SK-N-SH (cell line): ENCODE measurements at regions not wholly inside any gene's neighbourhood (a gene's known extent, or its start where the extent isn't known, plus 50 kb on each side); places are given as distances from the start of the nearest gene placed in this dataset.

ENCODE experiments used
- CTCF ChIA-PET: fragments of 300-600, 350-600 bp; formaldehyde crosslinking; extraction: SDS; loops from one replicate; lab custom pipeline; 2021; lab: Yijun Ruan, JAX
- POLR2A ChIA-PET: fragments of 350-600 bp; sonication (Branson Sonifier 250); formaldehyde crosslinking; extraction: SDS; loops from one replicate; lab custom pipeline; 2020; ENCODE audit warnings: antibody characterized with exemption, inconsistent platforms; lab: Yijun Ruan, JAX
- DNase-seq: peaks from one replicate; pipeline ENCODE4 v3.0.0; 2012
- H2AFZ ChIP-seq: fragments of 200-600 bp; sonication (generic); 2 replicates; pipeline ENCODE4 v1.8.1; 2016; ENCODE audit warnings: antibody characterized with exemption, mild to moderate bottlenecking, low read depth
- H3F3A ChIP-seq: fragments of 200-600 bp; sonication (generic); replicated peaks from 2 replicates; pipeline ENCODE3; 2016; ENCODE audit warnings: antibody characterized with exemption, mild to moderate bottlenecking; ENCODE audit not compliant: insufficient read depth
- H3K27ac ChIP-seq, 2 experiments: fragments of 200-500 bp in 1 of 2; fragments of 200-600 bp in 1 of 2; sonication (Bioruptor generic) in 1 of 2; sonication (generic), shearing (Covaris generic) in 1 of 2; 2 replicates each; pipeline versions ENCODE4 v1.5.1 to v1.6.1; 2014 to 2016; ENCODE audit warnings: low read depth in 2 of 2, inconsistent platforms in 1 of 2, low read length in 1 of 2, mild to moderate bottlenecking in 1 of 2, mixed read lengths in 1 of 2
- H3K27me3 ChIP-seq: fragments of 200-600 bp; sonication (generic), shearing (Covaris generic); 2 replicates; pipeline ENCODE4 v1.6.1; 2016; ENCODE audit warnings: mixed run types; ENCODE audit not compliant: insufficient read depth
- H3K36me3 ChIP-seq, 2 experiments: fragments of 200-500 bp in 1 of 2; fragments of 200-600 bp in 1 of 2; sonication (Bioruptor generic) in 1 of 2; sonication (generic) in 1 of 2; replicated peaks in 1 of 2; 2 replicates each; pipeline versions ENCODE3 to v1.5.1; 2014 to 2016; ENCODE audit warnings: low read length in 1 of 2, mild to moderate bottlenecking in 1 of 2; ENCODE audit not compliant: insufficient read depth in 2 of 2, control insufficient read depth in 1 of 2
- H3K4me1 ChIP-seq, 2 experiments: fragments of 200-500 bp in 1 of 2; fragments of 200-600 bp in 1 of 2; sonication (Bioruptor generic) in 1 of 2; sonication (generic), shearing (Covaris generic) in 1 of 2; 2 replicates each; pipeline versions ENCODE4 v1.5.1 to v1.6.1; 2014 to 2016; ENCODE audit warnings: low read depth in 1 of 2, low read length in 1 of 2, mixed run types in 1 of 2; ENCODE audit not compliant: insufficient read depth in 2 of 2, control insufficient read depth in 1 of 2
- H3K4me2 ChIP-seq: fragments of 200-600 bp; sonication (generic), shearing (Covaris generic); 2 replicates; pipeline ENCODE4 v1.6.1; 2017; ENCODE audit warnings: mixed run types
- H3K4me3 ChIP-seq, 2 experiments: fragments of 200-500 bp in 1 of 2; fragments of 200-600 bp in 1 of 2; sonication (Bioruptor generic) in 1 of 2; sonication (generic), shearing (Covaris generic) in 1 of 2; 2 replicates each; pipeline versions ENCODE4 v1.5.1 to v1.8.1; 2014 to 2016; ENCODE audit warnings: low read depth in 2 of 2, inconsistent platforms in 1 of 2, low read length in 1 of 2, mild to moderate bottlenecking in 1 of 2, mixed read lengths in 1 of 2, moderate library complexity in 1 of 2
- H3K79me2 ChIP-seq: fragments of 200-600 bp; sonication (generic); 2 replicates; pipeline ENCODE4 v1.8.1; 2017; ENCODE audit warnings: mild to moderate bottlenecking; ENCODE audit not compliant: insufficient read depth
- H3K9ac ChIP-seq: fragments of 200-600 bp; sonication (generic); 2 replicates; pipeline ENCODE4 v1.6.1; 2017; ENCODE audit warnings: mixed run types
- H3K9me2 ChIP-seq: fragments of 200-600 bp; sonication (generic); 2 replicates; pipeline ENCODE4 v1.6.1; 2017; ENCODE audit warnings: mixed run types
- H3K9me3 ChIP-seq: fragments of 200-600 bp; sonication (generic); 2 replicates; pipeline ENCODE4 v1.6.1; 2017; ENCODE audit warnings: mixed run types, mild to moderate bottlenecking, moderate library complexity
- H4K20me1 ChIP-seq: fragments of 200-600 bp; sonication (generic); 2 replicates; pipeline ENCODE4 v1.6.1; 2017; ENCODE audit warnings: mild to moderate bottlenecking, mixed run types; ENCODE audit not compliant: insufficient read depth
- FOXJ3 ChIP-seq: sonication (generic); formaldehyde crosslinking; IDR thresholded peaks from 2 replicates; pipeline ENCODE4 v1.5.1; 2020; ENCODE audit warnings: mild to moderate bottlenecking, missing genetic modification reagents
- FOXM1 ChIP-seq: IDR thresholded peaks from 2 replicates; pipeline ENCODE4 v1.4.0; 2012; ENCODE audit warnings: low read depth, mild to moderate bottlenecking
- GABPA ChIP-seq: IDR thresholded peaks from 2 replicates; pipeline ENCODE4 v1.4.0; 2012; ENCODE audit warnings: low read depth, mild to moderate bottlenecking
- GATA2 ChIP-seq: sonication (generic); formaldehyde crosslinking; IDR thresholded peaks from 2 replicates; pipeline ENCODE4 v1.5.0; 2020; ENCODE audit warnings: mild to moderate bottlenecking, missing genetic modification reagents
- MXI1 ChIP-seq: IDR thresholded peaks from 2 replicates; pipeline ENCODE4 v1.6.1; 2012; ENCODE audit warnings: mild to moderate bottlenecking, low read depth, low read length, improper control_type of control experiment
- NRF1 ChIP-seq: IDR thresholded peaks from 2 replicates; pipeline ENCODE4 v1.6.1; 2012; ENCODE audit warnings: low read depth, mild to moderate bottlenecking, low read length
- POLR2AphosphoS5 ChIP-seq: IDR thresholded peaks from 2 replicates; pipeline ENCODE4 v1.6.1; 2012; ENCODE audit warnings: low read depth, low read length
- RCOR1 ChIP-seq: fragments of 150-350 bp; IDR thresholded peaks from 2 replicates; pipeline ENCODE4 v1.6.1; 2017; ENCODE audit warnings: antibody characterized with exemption, low read length
- RXRA ChIP-seq: IDR thresholded peaks from 2 replicates; pipeline ENCODE4 v1.4.0; 2012; ENCODE audit warnings: low read depth, mild to moderate bottlenecking, borderline replicate concordance
- SIN3A ChIP-seq: IDR thresholded peaks from 2 replicates; pipeline ENCODE4 v1.6.1; 2012; ENCODE audit warnings: low read depth, mild to moderate bottlenecking, low read length, moderate library complexity, borderline replicate concordance
- TCF12 ChIP-seq: IDR thresholded peaks from 2 replicates; pipeline ENCODE4 v1.4.0; 2012
- TEAD4 ChIP-seq: IDR thresholded peaks from 2 replicates; pipeline ENCODE4 v1.4.0; 2012; ENCODE audit warnings: mild to moderate bottlenecking, borderline replicate concordance; ENCODE audit not compliant: insufficient read depth
- YY1 ChIP-seq: IDR thresholded peaks from 2 replicates; pipeline ENCODE4 v1.4.0; 2012; ENCODE audit warnings: low read depth, mild to moderate bottlenecking
- whole genome bisulfite sequencing: methylation state at CpG from one replicate; pipeline ENCODE4 v1.1.6; 2017; ENCODE audit warnings: low lambda C conversion rate; 5-methylcytosine and 5-hydroxymethylcytosine counted together
- TF ChIP-seq, protein P1 (sequence below): IDR thresholded peaks from 2 replicates; pipeline ENCODE4 v1.6.1; 2012; ENCODE audit warnings: mild to moderate bottlenecking, low read depth, low read length, moderate library complexity
- TF ChIP-seq, protein P2 (sequence below): IDR thresholded peaks from 2 replicates; pipeline ENCODE4; 2012
- TF ChIP-seq, protein P3 (sequence below): fragments of 150-350 bp; IDR thresholded peaks from 2 replicates; pipeline ENCODE4 v1.6.1; 2017; ENCODE audit warnings: antibody characterized with exemption, low read length, low read depth, borderline replicate concordance

DNA sequence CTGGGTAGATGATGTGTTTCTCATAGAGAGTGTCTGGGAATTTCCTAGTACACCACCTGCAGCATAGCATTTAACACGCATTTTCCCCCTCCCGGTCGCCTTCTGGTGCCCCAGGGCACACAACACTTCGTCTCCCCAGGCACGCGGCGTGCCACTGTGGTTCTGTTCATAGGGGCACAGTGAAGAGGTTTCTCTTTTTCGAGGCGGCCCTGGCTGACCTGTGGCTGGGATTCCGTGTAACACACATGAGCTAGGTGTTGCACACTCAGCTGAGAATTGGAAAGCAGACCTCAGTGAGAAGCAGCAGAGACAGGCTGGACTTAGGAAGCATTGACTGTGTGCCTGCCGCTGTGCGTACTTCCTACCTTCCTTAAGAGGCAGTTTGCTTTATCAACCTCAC lies 214.3 kb upstream of the SHH start:
- WGBS = 8% methylated on average over 12 of the region's 12 CpGs
- H3K9ac ChIP-seq = no peak overlapping the region
- no peaks in the 10 kb centered on the region for H4K20me1 ChIP-seq
- ChIA-PET POLR2A (no interaction called here), CTCF (interaction anchor here (1.2 kb wide), 1 partner anchor 13 kb away, joined by 3 read pairs; no protein-coding TSS in a partner anchor)
- no peaks in the 10 kb centered on the region for H3K4me1 ChIP-seq
- no peak overlapping the region for H3K27ac ChIP-seq
- no peak overlapping the region for H2AFZ ChIP-seq
- H3F3A ChIP-seq = no peaks in the 10 kb centered on the region
- H3K9me2 ChIP-seq = no peaks in the 10 kb centered on the region
- no peak overlapping the region for H3K4me3 ChIP-seq
- no peak overlapping the region for H3K4me2 ChIP-seq
- no peaks in the 10 kb centered on the region for H3K79me2 ChIP-seq
- TF ChIP-seq TEAD4 = no peak
- TF ChIP-seq, protein P1, sequence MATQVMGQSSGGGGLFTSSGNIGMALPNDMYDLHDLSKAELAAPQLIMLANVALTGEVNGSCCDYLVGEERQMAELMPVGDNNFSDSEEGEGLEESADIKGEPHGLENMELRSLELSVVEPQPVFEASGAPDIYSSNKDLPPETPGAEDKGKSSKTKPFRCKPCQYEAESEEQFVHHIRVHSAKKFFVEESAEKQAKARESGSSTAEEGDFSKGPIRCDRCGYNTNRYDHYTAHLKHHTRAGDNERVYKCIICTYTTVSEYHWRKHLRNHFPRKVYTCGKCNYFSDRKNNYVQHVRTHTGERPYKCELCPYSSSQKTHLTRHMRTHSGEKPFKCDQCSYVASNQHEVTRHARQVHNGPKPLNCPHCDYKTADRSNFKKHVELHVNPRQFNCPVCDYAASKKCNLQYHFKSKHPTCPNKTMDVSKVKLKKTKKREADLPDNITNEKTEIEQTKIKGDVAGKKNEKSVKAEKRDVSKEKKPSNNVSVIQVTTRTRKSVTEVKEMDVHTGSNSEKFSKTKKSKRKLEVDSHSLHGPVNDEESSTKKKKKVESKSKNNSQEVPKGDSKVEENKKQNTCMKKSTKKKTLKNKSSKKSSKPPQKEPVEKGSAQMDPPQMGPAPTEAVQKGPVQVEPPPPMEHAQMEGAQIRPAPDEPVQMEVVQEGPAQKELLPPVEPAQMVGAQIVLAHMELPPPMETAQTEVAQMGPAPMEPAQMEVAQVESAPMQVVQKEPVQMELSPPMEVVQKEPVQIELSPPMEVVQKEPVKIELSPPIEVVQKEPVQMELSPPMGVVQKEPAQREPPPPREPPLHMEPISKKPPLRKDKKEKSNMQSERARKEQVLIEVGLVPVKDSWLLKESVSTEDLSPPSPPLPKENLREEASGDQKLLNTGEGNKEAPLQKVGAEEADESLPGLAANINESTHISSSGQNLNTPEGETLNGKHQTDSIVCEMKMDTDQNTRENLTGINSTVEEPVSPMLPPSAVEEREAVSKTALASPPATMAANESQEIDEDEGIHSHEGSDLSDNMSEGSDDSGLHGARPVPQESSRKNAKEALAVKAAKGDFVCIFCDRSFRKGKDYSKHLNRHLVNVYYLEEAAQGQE = no peak
- TF ChIP-seq GABPA = no peak
- DNase-seq = no peak
- peaks cover 90% of the 10 kb centered on the region for H3K27me3 ChIP-seq
- no peaks in the 10 kb centered on the region for H3K9me3 ChIP-seq
- H3K36me3 ChIP-seq = no peaks in the 10 kb centered on the region

DNA sequence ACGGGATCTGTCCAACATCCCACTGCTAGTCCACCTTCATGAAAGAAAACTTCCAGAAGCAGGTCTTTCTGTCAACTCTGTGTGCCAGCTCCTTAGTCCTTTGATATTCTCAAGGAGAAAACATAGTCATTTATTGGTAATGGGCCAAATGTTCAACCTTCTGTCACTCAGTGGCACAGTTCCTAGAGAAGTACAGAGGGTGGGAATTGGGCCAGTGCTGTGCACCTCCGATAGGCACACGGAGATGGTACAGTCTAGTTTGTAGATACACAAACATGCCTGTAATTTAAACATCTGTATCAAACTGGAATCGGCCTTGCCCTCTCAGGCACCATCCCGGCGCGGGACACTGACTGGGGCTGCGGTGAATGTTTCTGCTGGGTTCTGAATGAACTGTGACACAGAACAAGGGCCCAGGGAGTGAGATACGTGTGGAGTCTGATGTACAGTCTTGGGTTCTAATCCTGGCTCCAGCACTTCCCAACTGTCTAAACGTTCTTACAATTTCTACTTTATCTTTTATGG lies 213.9 kb upstream of the SHH start:
- Histone ChIP-seq H3K79me2 (no peaks in the 10 kb centered on the region), H3K9ac (no peak overlapping the region), H4K20me1 (no peaks in the 10 kb centered on the region), H3K4me3 (no peak overlapping the region), H3K4me2 (no peak overlapping the region), H3K27ac (no peak overlapping the region), H3K9me3 (no peaks in the 10 kb centered on the region), H3K4me1 (no peaks in the 10 kb centered on the region), H3F3A (no peaks in the 10 kb centered on the region), H3K36me3 (no peaks in the 10 kb centered on the region), H3K9me2 (no peaks in the 10 kb centered on the region), H2AFZ (no peak overlapping the region), H3K27me3 (peaks cover 90% of the 10 kb centered on the region)
- WGBS = 16% methylated on average over 10 of the region's 10 CpGs
- POLR2A ChIA-PET = no interaction called here
- TF ChIP-seq, protein P1 = no peak
- TF ChIP-seq TCF12 (no peak), FOXM1 (no peak), GATA2 (CRISPR knock-in tag) (no peak), RCOR1 (no peak), SIN3A (no peak), GABPA (no peak), YY1 (no peak), NRF1 (no peak), POLR2AphosphoS5 (no peak), FOXJ3 (CRISPR knock-in tag) (no peak), TEAD4 (no peak), MXI1 (no peak), RXRA (no peak)
- TF ChIP-seq, protein P2, sequence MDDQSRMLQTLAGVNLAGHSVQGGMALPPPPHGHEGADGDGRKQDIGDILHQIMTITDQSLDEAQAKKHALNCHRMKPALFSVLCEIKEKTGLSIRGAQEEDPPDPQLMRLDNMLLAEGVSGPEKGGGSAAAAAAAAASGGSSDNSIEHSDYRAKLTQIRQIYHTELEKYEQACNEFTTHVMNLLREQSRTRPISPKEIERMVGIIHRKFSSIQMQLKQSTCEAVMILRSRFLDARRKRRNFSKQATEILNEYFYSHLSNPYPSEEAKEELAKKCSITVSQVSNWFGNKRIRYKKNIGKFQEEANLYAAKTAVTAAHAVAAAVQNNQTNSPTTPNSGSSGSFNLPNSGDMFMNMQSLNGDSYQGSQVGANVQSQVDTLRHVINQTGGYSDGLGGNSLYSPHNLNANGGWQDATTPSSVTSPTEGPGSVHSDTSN = no peak
- TF ChIP-seq, protein P3, sequence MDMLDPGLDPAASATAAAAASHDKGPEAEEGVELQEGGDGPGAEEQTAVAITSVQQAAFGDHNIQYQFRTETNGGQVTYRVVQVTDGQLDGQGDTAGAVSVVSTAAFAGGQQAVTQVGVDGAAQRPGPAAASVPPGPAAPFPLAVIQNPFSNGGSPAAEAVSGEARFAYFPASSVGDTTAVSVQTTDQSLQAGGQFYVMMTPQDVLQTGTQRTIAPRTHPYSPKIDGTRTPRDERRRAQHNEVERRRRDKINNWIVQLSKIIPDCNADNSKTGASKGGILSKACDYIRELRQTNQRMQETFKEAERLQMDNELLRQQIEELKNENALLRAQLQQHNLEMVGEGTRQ = no peak
- CTCF ChIA-PET = interaction anchor here (1.2 kb wide), 1 partner anchor 12 kb away, joined by 3 read pairs; no protein-coding TSS in a partner anchor
- DNase-seq = no peak
